Inflammatory macrophage treated with lipopolysaccharide for 1 hour (primary cell): ENCODE measurements at regions not wholly inside any gene's neighbourhood (a gene's known extent, or its start where the extent isn't known, plus 50 kb on each side); places are given as distances from the start of the nearest gene placed in this dataset.

Experiments used
- DNase-seq, 2 donors: peaks; one replicate each; pipeline ENCODE4 v3.0.0-alpha.2; 2020 to 2022

DNA sequence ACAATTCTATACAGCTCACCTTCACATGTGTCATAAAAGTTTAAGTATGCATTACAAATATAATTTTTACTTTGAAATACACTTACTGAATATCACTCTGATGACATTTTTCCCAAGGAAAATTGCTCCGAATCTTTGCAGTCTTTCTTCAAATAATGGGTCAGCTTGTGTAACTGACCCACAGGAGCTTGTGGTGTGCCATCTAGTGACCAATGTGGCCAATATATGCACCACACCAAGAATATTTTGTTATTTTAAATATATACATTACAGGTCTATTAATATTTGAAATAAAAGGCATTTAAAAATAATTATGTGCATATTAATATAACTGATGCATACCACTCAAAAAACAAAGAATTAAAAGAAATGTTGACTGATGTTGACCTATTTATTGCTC is 271.4 kb downstream of the TBX15 start:
- no peak for DNase-seq

DNA sequence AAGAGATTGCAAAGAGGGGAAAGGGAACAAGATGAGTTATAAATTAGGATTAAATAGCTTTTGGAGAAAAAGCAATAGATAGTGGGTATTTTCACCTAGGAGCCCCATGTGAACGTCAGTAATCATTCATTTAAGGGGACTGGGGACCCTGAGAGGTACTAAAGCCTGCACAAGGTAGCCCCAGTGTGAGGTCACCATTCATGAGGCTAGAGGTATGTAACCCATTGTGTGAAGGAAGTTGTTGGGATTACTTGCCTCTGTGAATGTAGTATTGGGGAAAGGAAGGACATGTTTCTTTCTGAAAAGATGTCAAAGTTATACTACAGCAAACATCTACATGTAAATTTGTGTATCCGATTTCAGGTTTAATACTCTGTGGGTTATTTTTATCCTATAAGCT is 276.8 kb downstream of the TBX15 start:
- no peak for DNase-seq

DNA sequence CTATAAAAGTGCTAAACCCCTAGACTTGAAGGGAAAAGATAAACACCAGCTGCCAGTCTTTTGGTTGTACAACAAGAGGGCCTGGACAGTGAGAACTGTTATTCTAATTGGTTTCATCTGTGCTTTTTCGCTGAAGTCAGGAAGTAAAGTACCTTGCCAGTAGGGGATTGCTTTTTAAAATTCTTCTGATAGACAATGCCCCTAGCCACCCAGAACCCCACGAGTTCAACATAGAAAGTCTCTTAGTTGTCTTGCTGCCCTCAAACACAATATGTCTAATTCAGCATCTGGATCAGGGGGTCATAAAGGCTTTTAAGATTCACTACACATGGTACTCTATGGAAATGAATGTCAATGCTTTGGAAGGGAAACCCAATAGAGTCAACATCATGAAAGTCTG is 289.2 kb downstream of the TBX15 start:
- DNase-seq, result no peak

DNA sequence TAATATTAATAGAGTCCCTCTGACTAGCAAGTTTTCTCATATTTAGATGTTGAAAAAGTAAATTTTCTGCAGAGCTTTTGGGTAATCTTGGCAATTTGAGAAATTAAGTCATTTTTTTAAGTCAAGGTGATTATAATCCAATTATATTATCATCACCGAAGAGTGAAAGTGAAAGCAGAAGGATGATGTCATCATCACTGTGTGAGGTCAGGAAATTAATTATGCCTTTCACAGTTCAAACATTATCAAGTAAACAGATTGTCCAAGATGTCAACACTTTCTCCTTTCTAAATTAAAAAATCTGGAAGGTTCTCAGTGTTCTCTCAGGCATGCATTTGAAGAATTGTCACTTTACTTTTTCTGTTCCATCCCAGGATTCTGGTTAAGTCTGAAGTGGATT is 296.0 kb downstream of the TBX15 start:
- DNase-seq, result no peak

DNA sequence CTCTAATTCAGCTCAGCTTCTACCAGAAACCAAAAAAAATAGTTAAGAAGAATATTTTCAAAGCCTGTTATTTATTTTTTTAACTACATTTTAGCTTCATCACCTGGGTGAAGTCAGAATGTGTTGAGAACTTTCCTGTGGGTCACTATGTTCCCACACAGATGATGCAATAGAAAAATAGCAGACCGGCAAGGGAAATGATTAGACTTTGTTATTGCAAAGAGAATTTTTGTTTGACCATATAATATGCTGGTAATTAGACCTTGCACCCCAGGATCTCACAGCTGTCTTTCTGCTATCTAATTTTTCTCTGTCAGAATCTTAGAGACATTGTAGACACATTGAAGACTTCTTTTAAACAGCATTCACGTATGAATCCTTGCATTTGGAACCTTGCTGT is 299.3 kb downstream of the TBX15 start:
- no peak for DNase-seq

DNA sequence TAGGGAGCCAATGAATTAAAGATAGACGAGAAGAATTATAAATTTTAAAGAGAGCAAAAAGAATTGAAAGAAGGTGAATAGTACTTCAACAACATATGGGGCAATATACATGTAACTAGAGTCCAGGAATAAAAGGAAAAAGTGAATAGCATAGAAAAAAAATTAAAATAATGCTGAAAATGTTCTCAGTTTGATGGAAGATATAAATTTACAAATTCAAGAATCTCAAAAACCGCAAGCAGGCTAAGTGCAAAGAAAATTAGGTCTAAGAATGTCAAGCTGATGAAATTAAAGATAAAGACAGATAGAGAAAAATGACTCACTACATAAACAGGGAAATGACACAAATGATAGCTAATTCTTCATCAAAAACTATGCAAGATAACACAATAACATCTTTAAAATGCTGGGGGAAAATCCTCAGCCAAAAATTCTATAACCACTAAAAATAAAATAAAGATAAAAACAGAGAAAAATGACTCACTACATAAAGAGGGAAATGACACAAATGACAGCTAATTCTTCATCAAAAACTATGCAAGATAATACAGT is 326.3 kb downstream of the TBX15 start:
- DNase-seq, result no peak

DNA sequence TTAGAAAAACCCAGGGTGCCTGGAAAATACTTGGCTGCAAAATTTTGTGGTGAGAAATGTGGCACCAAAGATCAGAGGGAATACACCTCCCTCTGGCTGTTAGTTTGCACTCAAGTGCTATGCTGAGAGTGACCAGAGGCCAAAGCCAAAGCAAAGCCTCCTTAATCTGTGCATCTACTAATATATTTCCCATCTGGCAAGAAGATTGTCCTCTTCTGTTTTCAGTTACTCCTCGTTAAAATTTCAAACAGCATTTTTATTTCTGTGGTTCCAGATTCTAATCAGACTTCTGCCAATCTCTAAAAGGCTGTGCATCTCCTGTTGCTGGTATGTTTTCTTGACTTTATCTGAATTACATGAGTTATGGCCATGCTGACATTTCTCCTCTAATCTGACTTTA is 327.4 kb downstream of the TBX15 start:
- no peak for DNase-seq

DNA sequence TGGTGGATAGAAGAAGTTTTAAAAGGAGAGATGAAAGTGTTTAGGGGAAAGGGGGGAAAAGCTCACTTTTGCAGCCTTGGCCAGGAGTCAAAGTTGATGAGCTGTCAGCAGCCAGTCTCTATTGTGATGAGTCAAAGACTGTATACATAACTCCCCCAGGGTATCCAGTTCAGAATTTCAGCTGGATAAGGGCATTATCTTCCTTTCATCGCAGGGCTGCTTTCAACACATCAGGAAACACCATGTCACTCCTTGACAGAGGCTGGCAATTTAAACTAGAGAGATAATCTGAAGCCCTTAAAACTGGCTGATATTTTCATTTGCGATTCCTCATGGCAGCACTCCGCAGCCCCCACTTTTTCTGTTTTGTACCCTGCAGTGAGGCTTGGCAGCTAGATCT is 328.5 kb downstream of the TBX15 start:
- DNase-seq, result no peak

DNA sequence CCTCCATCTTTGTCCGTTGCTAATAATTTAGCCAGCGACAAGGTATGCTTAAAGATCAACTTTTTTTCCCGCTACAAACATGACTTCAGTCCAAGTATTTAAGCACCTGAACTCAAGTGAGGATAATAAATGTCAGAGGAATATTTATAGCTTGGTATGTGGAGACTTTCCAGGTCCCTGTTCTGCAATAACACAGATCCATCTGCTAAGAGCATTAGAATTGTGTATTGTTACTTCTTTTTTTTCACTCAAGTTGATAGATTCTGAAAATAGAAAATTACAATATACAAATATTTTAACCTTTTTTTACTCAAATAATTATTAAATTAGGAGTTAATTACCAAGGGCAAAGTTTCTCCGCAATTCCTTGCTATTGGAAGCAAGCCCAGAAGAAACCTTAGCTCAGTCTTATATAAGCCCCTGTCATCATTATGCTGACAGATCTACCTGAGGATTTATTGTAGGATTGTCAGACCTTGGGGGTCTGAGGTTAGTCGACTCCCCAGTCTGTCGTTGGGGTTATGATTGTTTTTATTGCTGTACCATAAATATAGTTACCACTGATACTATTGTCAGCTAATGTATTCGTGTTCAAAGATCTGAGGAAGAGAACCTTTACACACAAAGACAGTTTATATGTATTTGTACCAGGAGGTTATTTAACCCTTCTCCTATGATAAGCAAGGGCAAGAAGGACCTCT is 337.9 kb downstream of the TBX15 start:
- DNase-seq, result no peak

DNA sequence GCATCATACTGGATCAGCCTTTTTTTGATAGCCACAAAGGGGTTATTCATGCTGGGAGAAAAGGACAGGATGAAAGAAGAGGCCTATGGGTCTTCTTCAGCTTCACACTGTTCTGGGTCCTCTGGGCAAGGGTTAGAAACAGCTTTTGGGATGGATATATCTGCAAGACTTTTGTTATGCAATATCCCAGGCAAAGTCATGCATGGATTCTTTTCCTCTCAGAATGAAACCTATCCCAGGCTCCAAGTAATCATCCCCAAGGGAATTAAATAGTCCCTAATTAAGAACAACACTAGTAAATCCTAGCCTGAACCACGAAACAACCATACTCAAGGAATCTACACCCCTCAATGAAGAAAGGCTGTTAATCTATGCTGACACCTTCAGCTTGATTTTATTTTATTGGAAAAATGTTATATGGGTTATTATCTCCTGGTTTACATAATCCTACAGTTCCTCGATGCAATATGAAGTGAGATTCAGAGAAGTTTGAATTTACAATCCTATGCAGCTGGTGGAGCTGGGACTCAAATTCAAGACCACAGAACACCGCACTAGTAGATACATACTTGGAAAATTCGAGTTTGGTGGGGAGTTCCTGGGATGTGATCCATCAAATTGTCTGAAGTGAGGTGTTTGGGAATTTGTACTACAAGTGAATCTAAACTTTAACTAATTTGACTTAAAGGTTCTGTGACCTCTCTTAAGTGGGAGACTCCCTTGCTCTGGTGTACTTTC is 338.6 kb downstream of the TBX15 start:
- DNase-seq, result no peak

DNA sequence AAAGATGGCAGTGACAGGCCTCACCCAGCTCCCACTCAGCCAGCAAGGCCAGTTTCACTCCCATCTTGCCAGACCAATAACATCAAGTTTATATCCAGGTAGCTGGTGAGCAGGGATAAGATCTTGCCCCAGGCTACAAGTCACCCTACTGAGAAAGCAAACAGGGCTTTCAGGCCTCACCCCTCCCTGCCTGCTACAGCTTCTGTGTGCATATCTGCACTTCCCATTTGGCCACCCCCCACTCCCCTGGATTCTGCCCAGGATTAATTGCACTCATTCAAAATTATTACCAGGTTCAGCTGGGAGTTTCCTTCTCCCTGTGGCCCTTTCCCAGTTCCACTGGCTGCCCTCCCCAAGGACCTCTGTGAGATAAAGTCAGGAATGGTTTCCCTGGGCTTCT is 352.1 kb downstream of the TBX15 start:
- no peak for DNase-seq

DNA sequence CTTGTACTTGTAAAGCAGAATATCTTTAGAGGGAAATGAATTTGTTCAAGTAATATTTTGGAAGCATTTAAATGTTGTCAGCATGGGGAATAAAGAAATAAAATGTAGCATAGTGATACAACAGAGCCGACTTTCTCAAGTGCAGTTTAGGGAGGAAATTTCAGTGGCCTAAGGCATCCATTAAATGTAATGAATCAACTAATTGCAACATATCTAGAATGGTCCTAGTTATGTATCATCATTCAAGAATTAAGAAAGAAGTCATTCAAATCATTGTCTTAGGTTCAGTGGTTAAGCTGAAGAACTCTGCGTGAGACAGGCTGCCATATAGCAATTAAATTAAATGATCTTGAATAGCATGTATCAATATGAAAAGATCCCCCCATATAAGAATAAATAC is 360.7 kb downstream of the TBX15 start:
- no peak for DNase-seq

DNA sequence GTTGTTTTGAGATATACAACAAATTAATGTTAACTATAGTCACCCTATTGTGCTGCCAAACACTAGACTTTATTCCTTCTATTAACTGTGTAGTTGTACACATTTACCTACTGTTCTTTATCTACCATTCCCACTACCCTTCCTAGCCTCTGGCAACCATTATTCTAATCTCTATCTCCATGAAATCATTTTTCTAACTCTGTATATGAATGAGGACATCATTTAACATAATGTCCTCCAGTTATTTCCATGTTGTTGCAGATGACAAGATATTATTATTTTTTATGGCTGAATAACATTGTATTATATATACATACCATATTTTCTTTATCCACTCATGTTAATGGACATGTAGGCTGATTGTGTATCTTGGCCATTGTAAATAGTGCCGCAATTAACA is 366.3 kb downstream of the TBX15 start:
- DNase-seq, result no peak

DNA sequence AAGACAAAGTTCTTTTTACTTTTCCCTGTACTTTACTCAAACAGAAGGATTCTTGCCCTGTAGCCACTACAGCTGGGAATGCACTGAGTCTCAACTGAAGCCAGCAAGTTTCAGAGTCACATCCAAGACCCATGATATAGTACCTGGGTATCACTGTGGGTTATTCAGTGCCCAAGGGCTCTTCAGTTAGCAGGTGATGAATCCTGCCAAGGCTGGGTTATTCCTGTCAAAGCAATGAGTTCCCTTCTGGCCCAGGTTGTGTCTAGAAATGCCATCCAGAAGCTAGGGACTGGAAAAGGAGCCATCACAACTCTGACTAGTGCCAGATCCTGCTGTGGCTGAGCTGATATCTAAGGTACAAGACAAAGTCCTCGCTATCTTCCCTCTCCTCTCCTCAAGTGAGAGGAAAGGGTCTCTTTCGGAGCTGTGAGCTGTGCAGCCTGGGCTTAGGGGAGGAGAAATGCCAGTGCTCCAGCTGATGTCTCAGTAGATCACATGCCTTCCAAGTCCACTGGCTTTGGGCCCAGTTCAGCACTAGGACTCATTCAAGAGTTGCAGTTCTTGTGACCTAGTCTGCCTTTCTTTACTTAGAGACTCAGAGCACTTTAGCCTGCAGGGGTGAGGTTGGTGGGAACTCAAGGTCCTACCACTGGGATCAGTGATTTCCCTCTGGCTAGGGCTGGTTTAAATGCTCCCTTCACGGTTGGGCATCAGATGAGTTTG is 369.4 kb downstream of the TBX15 start:
- DNase-seq, result no peak

DNA sequence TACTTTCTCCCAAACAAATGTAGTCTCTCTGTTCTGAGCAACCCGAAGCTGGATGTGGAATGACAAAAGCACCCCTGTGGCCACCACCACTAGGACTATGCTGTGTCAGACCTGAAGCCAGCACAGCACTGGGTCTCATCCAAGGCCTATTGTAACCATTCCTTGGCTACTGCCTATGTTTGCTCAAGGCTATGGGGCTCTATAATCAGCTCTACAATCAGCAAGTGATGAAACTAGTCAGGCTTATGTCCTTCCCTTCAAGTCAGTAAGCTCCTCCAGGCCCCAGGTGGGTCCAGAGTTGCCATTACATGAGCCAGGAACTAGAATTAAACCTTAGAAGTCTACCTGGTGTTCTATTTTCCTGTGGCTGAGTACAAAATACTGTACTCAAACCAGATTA is 370.2 kb downstream of the TBX15 start:
- no peak for DNase-seq

DNA sequence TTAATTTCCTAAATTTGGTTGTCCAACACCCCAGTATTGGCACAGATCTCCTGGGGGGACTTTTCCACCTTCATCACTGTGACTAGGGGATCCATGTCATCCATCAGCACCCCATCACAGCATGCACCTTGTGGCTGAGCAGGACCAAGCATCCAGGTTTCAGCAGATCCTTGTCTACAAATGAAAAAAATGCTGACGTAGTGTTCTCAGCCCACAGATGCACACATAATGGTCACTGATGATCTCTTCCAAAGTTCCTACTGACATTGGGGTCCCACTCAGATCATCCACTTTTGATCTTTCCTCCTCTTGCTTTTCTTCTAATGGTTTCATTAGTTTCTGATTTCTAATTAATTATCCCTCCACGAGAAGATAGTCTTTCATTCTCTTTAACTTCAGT is 373.1 kb downstream of the TBX15 start:
- no peak for DNase-seq

DNA sequence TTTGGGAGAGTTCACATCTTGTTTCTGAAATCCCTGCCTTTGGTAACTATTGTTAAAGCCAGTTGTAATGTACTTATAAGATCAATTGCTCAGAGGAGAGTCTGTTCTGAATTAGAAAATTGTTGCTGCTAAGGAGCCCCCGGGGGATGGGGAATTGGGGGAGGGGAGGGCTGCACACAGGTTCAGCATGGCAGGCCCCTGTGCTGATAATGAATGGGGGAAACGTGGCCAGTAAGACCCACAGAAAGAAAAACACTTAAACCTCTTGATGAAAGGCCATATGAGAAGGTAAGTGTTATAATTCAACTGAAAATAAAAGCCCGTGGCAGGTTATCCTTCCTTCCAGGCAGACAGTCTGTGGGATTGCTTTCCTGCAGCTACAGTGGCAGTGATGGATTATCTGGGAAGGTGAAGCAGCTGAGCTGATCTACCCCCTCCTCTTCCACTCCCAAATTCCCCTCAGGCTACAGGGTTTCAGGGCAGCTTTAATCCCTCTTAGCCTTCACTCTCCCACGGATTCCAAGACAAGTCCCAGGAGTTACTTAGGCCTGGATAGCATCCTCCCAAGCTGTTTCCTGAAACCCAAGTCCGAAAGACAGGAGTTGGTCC is 398.8 kb downstream of the TBX15 start:
- DNase-seq, result no peak

DNA sequence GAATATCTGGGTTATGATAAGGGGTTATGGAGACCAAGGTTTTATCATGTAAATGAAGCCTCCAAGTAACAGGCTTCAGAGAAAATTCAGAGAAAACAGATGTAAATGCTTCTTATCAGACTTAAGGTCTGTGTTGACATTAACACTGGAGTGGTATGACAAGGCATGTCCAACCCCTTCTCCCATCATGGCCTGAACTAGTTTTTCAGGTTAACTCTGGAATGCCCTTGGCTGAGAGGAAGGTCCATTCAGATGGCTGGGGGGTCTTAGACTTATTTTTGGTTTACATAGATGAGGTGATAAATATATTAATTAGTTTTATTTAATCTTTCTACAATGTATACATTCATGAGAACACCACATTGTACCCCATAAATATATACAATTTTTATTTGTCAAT is 399.6 kb downstream of the TBX15 start:
- no peak for DNase-seq

DNA sequence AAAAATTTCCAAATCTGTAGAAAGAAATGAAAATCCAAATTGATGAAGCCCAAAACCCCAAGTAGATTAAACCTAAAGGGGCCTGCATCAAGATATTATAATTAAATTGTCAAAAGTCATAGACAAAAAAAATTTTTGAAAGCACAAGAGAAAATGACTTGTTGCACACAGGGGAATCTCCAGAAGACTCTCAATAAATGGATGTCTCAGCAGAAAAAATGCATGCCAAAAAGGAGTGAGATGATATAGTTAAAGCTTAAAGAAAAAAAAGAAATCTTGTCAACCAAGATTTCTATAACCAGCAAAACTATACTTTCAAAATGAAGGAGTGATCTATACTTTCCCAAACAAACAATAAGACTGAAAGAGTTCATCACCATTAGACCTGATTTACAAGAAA is 393.2 kb upstream of the SPAG17 start:
- no peak for DNase-seq

DNA sequence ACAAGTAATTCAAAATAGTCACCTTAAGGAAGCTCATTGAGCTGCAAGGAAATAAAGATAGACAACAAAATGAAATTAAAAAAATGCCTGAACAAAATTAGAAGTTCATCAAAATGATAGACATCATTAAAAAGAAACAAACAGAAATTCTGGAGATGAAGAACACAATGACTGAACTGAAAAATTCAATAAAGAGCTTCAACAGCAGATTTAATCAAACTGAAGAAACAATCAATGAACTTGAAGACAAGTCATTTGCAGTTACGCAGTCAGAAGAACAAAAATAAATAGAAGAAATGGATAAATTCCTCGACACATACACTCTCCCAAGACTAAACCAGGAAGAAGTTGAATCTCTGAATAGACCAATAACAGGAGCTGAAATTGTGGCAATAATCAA is 390.0 kb upstream of the SPAG17 start:
- DNase-seq, result no peak

DNA sequence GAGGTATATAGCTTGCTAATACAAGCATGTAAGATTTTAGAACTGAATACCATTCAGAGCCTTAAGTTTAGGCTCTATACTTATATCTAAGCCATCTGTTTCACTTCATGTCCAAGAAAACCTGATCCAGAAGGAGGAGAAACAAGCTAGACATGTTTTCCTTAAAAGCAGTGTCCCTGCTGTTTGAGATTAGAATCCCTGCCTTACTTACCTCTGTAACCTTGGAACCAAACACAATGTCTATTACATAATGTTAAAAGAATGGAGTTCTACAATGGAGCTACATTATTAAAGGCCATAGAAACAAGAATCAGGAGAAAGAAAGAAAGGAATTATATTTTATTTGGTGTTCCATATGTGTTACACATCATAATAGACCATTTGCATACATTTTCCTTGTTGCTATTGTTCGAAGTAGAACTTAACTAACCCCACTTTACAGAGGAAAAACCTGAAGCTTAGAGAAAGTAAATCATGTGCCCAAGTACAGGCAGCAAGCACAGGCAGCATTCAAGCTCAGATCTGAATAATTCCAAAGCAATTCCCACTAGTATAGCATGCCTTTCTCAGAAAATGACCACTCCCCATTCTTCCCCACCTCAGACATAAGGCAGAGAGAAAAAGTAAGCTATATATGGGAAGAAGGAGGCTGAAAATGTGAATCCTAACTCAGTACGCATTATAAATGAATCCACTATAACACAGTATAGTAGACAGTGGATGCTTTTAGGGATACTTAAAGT is 380.1 kb upstream of the SPAG17 start:
- DNase-seq, result no peak
